B cell (primary cell): ENCODE measurements at regions not wholly inside any gene's neighbourhood (a gene's known extent, or its start where the extent isn't known, plus 50 kb on each side); places are given as distances from the start of the nearest gene placed in this dataset.

ENCODE experiments used
- ATAC-seq: fragments of 200-7000 bp; cut with Tn5 transposase; one replicate; pipeline ENCODE4 v1.10.0; 2021; ENCODE audit warnings: low read depth, mild to moderate bottlenecking, moderate number of reproducible peaks, moderate library complexity
- CTCF ChIA-PET: fragments of 350-600 bp; sonication (Branson Sonifier 250); formaldehyde crosslinking; loops from one replicate; lab custom pipeline; 2021; ENCODE audit warnings: antibody characterized with exemption, inconsistent platforms; lab: Charles Lee
- POLR2A ChIA-PET: fragments of 350-600 bp; sonication (Branson Sonifier 250); formaldehyde crosslinking; loops from one replicate; lab custom pipeline; 2021; ENCODE audit warnings: antibody characterized with exemption; lab: Charles Lee
- DNase-seq: peaks from one replicate; pipeline ENCODE4 v3.0.0; 2013
- H2AFZ ChIP-seq: 2 replicates; pipeline ENCODE4 v1.6.1; 2012; ENCODE audit warnings: mild to moderate bottlenecking, low read depth, low read length; ENCODE audit not compliant: insufficient read depth, poor library complexity, severe bottlenecking
- H3K27ac ChIP-seq, 2 donors: 1 replicate in 1 of 2; 2 replicates in 1 of 2; pipeline ENCODE4 v1.5.1; 2012 to 2013; ENCODE audit warnings: low read length in 2 of 2, mild to moderate bottlenecking in 2 of 2, moderate library complexity in 1 of 2
- H3K27me3 ChIP-seq, 4 experiments: fragments of 200-600 bp in 1 of 4; sonication (generic) in 1 of 4; replicated peaks in 1 of 4; 1 replicate in 2 of 4; 2 replicates in 2 of 4; pipeline versions ENCODE4 v1.6.1 to v1.7.0; 2013 to 2016; ENCODE audit warnings: low read length in 3 of 4, mild to moderate bottlenecking in 2 of 4, mixed read lengths in 1 of 4, moderate library complexity in 1 of 4; ENCODE audit not compliant: insufficient read depth in 4 of 4, control insufficient read depth in 3 of 4; ENCODE audit errors: control extremely low read depth in 1 of 4
- H3K36me3 ChIP-seq, 2 experiments: replicated peaks in 1 of 2; 1 replicate in 1 of 2; 2 replicates in 1 of 2; pipeline versions ENCODE4 v1.6.1 to v1.7.1; 2013; ENCODE audit warnings: low read length in 1 of 2; ENCODE audit not compliant: insufficient read depth in 2 of 2, control insufficient read depth in 1 of 2; ENCODE audit errors: control extremely low read depth in 1 of 2, extremely low read depth in 1 of 2
- H3K4me1 ChIP-seq, 2 donors: fragments of 200-600 bp in 1 of 2; sonication (generic) in 1 of 2; 1 replicate in 1 of 2; 2 replicates in 1 of 2; pipeline versions ENCODE4 v1.5.1 to v1.6.1; 2013 to 2017; ENCODE audit warnings: low read length in 2 of 2; ENCODE audit not compliant: control insufficient read depth in 2 of 2, insufficient read depth in 2 of 2
- H3K4me2 ChIP-seq: replicated peaks from 2 replicates; pipeline ENCODE3; 2012; ENCODE audit warnings: mild to moderate bottlenecking, low read depth, low read length; ENCODE audit not compliant: poor library complexity, severe bottlenecking
- H3K4me3 ChIP-seq, 5 experiments: fragments of 200-600 bp in 1 of 5; sonication (generic) in 1 of 5; 1 replicate in 3 of 5; 2 replicates in 2 of 5; pipeline versions ENCODE4 v1.5.1 to v1.7.0; 2011 to 2016; ENCODE audit warnings: low read length in 4 of 5, mild to moderate bottlenecking in 4 of 5, low read depth in 2 of 5, control low read depth in 1 of 5, moderate library complexity in 1 of 5; ENCODE audit not compliant: insufficient read depth in 1 of 5; ENCODE audit errors: control extremely low read depth in 1 of 5, extremely low read depth in 1 of 5
- H3K79me2 ChIP-seq: fragments of 200-600 bp; sonication (generic); one replicate; pipeline ENCODE4 v1.6.0; 2016; ENCODE audit warnings: low read length; ENCODE audit not compliant: control insufficient read depth, insufficient read depth
- H3K9ac ChIP-seq: fragments of 200-600 bp; sonication (generic); 2 replicates; pipeline ENCODE4 v1.6.1; 2017; ENCODE audit warnings: mild to moderate bottlenecking, low read length, moderate library complexity
- H3K9me3 ChIP-seq, 3 donors: one replicate each; pipeline versions ENCODE4 v1.6.1 to v1.7.1; 2013; ENCODE audit warnings: low read length in 2 of 3; ENCODE audit not compliant: control insufficient read depth in 2 of 3, insufficient read depth in 1 of 3; ENCODE audit errors: control extremely low read depth in 1 of 3
- H4K20me1 ChIP-seq: 2 replicates; pipeline ENCODE4 v1.6.0; 2012; ENCODE audit warnings: mild to moderate bottlenecking, low read length; ENCODE audit not compliant: insufficient read depth, control insufficient read depth, poor library complexity, severe bottlenecking
- H3K27ac Mint-ChIP-seq: one replicate; pipeline ENCODE4 v1.8.0; 2021; ENCODE audit warnings: mixed read lengths
- H3K27me3 Mint-ChIP-seq: one replicate; pipeline ENCODE4 v1.8.0; 2021; ENCODE audit warnings: mixed read lengths
- H3K4me1 Mint-ChIP-seq: one replicate; pipeline ENCODE4 v1.8.0; 2021; ENCODE audit warnings: mixed read lengths
- H3K4me3 Mint-ChIP-seq: one replicate; pipeline ENCODE4 v1.8.0; 2021; ENCODE audit warnings: mixed read lengths
- H3K9me3 Mint-ChIP-seq: one replicate; pipeline ENCODE4 v1.8.0; 2022; ENCODE audit warnings: mixed read lengths; ENCODE audit not compliant: insufficient read depth
- EZH2 ChIP-seq: IDR thresholded peaks from 2 replicates; pipeline ENCODE4 v1.6.1; 2012; ENCODE audit warnings: borderline replicate concordance, low read depth, mild to moderate bottlenecking, moderate library complexity, low read length; ENCODE audit not compliant: insufficient read depth, poor library complexity, severe bottlenecking
- WGBS: methylation state at CpG from one replicate; pipeline ENCODE4 v1.1.5; 2013; ENCODE audit warnings: missing lambda C conversion rate; ENCODE audit not compliant: insufficient coverage; 5-methylcytosine and 5-hydroxymethylcytosine counted together
- intact Hi-C: fragments of 100-400 bp; cut with micrococcal nuclease; formaldehyde crosslinking; loops from one replicate; pipeline ENCODE4 v1.10.0; 2022
- TF ChIP-seq, protein P1 (sequence below): fragments of 200-600 bp; IDR thresholded peaks from one replicate; pipeline ENCODE4 v1.8.0; 2022; ENCODE audit warnings: antibody characterized with exemption, mild to moderate bottlenecking

GRCh38 chr3:18771931-18772330, 346.8 kb upstream of the SATB1 start:
- H3K36me3 ChIP-seq: no peaks in the 10 kb centered on the region
- no peak overlapping the region for H2AFZ ChIP-seq
- no peak overlapping the region for H3K4me3 Mint-ChIP-seq
- no peaks in the 10 kb centered on the region for H3K4me1 ChIP-seq
- 100% methylated on average over 1 of the region's 1 CpG for WGBS
- no peaks in the 10 kb centered on the region for H3K4me1 Mint-ChIP-seq
- H3K27me3 ChIP-seq: no peaks in the 10 kb centered on the region
- H3K27ac ChIP-seq: no peak overlapping the region
- TF ChIP-seq, protein P1, sequence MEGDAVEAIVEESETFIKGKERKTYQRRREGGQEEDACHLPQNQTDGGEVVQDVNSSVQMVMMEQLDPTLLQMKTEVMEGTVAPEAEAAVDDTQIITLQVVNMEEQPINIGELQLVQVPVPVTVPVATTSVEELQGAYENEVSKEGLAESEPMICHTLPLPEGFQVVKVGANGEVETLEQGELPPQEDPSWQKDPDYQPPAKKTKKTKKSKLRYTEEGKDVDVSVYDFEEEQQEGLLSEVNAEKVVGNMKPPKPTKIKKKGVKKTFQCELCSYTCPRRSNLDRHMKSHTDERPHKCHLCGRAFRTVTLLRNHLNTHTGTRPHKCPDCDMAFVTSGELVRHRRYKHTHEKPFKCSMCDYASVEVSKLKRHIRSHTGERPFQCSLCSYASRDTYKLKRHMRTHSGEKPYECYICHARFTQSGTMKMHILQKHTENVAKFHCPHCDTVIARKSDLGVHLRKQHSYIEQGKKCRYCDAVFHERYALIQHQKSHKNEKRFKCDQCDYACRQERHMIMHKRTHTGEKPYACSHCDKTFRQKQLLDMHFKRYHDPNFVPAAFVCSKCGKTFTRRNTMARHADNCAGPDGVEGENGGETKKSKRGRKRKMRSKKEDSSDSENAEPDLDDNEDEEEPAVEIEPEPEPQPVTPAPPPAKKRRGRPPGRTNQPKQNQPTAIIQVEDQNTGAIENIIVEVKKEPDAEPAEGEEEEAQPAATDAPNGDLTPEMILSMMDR: no peak
- no peak for TF ChIP-seq EZH2
- CTCF ChIA-PET: interaction anchor here (0.6 kb wide), 1 partner anchor 550 kb away, joined by 3 read pairs; no protein-coding TSS in a partner anchor
- H3K27ac Mint-ChIP-seq: no peak overlapping the region
- H3K9me3 Mint-ChIP-seq: no peaks in the 10 kb centered on the region
- H3K4me2 ChIP-seq: no peak overlapping the region
- no peak for DNase-seq
- peaks cover 12% of the 10 kb centered on the region for H3K27me3 Mint-ChIP-seq
- no peak overlapping the region for H3K9ac ChIP-seq
- no peaks in the 10 kb centered on the region for H3K9me3 ChIP-seq
- POLR2A ChIA-PET: no interaction called here
- no peak for ATAC-seq
- intact Hi-C loops: no loop called here
- H3K4me3 ChIP-seq: no peak overlapping the region
- no peaks in the 10 kb centered on the region for H4K20me1 ChIP-seq
- H3K79me2 ChIP-seq: no peaks in the 10 kb centered on the region

DNA sequence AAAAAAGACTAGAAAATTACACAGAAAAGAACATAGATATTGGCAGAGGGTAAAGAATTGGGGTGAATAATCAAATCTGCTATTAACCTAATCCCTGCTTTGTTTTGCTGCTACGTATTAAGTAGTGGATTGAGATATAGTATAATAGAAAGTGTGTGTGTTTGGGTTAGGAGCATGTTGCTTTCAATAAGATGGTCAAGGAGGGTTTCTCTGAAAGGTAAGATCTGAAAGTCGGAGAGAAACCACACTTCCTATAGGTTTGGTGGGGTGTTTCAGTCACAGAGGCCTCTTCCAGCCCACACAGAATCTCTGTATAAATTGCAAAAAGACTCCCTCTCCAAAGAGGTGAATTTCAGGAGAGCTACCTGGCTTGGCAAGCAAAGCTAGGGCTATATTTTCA, 345.7 kb upstream of the SATB1 start:
- no peaks in the 10 kb centered on the region for H3K4me1 Mint-ChIP-seq
- Histone ChIP-seq H3K4me3 (no peak overlapping the region), H4K20me1 (no peaks in the 10 kb centered on the region), H3K27me3 (no peaks in the 10 kb centered on the region), H3K9ac (no peak overlapping the region), H3K79me2 (no peaks in the 10 kb centered on the region), H3K4me2 (no peak overlapping the region), H3K9me3 (no peaks in the 10 kb centered on the region), H2AFZ (no peak overlapping the region), H3K27ac (no peak overlapping the region), H3K36me3 (no peaks in the 10 kb centered on the region), H3K4me1 (no peaks in the 10 kb centered on the region)
- POLR2A ChIA-PET: no interaction called here
- intact Hi-C loops: no loop called here
- CTCF ChIA-PET: interaction anchor here (2.0 kb wide), 1 partner anchor 13 kb away, joined by 6 read pairs; no protein-coding TSS in a partner anchor
- peaks cover 12% of the 10 kb centered on the region for H3K27me3 Mint-ChIP-seq
- no peak for ATAC-seq
- H3K4me3 Mint-ChIP-seq: no peak overlapping the region
- no peak for DNase-seq
- no peak for TF ChIP-seq EZH2
- TF ChIP-seq, protein P1: no peak
- H3K27ac Mint-ChIP-seq: no peak overlapping the region
- H3K9me3 Mint-ChIP-seq: no peaks in the 10 kb centered on the region
- WGBS: 100% methylated on average over 1 of the region's 2 CpGs
